HepG2 (cell line): ENCODE measurements at regions not wholly inside any gene's neighbourhood (a gene's known extent, or its start where the extent isn't known, plus 50 kb on each side); places are given as distances from the start of the nearest gene placed in this dataset.

Source experiments
- ATAC-seq: fragments of 200-7000 bp; cut with Tn5 transposase; 3 replicates; pipeline ENCODE4 v1.9.1; 2020; ENCODE audit warnings: mild to moderate bottlenecking, moderate library complexity
- BruUV-seq: library from RNA; stranded (reverse); fragments of 400-500 nt; replicated peaks from 2 replicates; lab custom pipeline; 2021; lab: Mats Ljungman, UMichigan
- CTCF ChIA-PET: fragments of 300-600 bp; formaldehyde crosslinking; extraction: SDS; loops from one replicate; lab custom pipeline; 2021; ENCODE audit warnings: low total read pairs, inconsistent platforms, low intra/inter-chr PET ratio; lab: Yijun Ruan, JAX
- POLR2A ChIA-PET: fragments of 350-600 bp; sonication (Branson Sonifier 250); formaldehyde crosslinking; loops from one replicate; lab custom pipeline; 2020; ENCODE audit warnings: antibody characterized with exemption, inconsistent platforms; lab: Yijun Ruan, JAX
- DNase-seq: peaks from one replicate; pipeline ENCODE4 v3.0.0-alpha.2; 2015; ENCODE audit warnings: low spot score
- FAIRE-seq: peaks from 3 replicates; lab custom pipeline; 2011; peaks lifted over from hg19 to GRCh38; lab: Jason Lieb, UNC
- H2AFZ ChIP-seq: one replicate; pipeline ENCODE4 v1.6.1; 2011; ENCODE audit warnings: low read length, inconsistent platforms
- H3K27ac ChIP-seq: fragments of 300-600 bp; 3 replicates; pipeline ENCODE4 v1.8.0; 2011; ENCODE audit warnings: mixed run types, mild to moderate bottlenecking, mixed read lengths, low read length, inconsistent platforms; ENCODE audit not compliant: insufficient read depth; ENCODE audit errors: extremely low read length
- H3K27me3 ChIP-seq, 2 experiments: fragments of 200-600 bp in 1 of 2; 2 replicates in 1 of 2; 3 replicates in 1 of 2; pipeline versions ENCODE4 v1.6.0 to v1.8.0; 2011; ENCODE audit warnings: low read length in 2 of 2, mild to moderate bottlenecking in 2 of 2, moderate library complexity in 2 of 2, inconsistent platforms in 1 of 2; ENCODE audit not compliant: insufficient read depth in 2 of 2, control insufficient read depth in 1 of 2
- H3K36me3 ChIP-seq, 2 experiments: fragments of 200-600 bp in 1 of 2; replicated peaks in 1 of 2; 2 replicates in 1 of 2; 3 replicates in 1 of 2; pipeline versions ENCODE4 v1.5.1 to v1.8.0; 2011; ENCODE audit warnings: low read length in 2 of 2, inconsistent platforms in 1 of 2; ENCODE audit not compliant: insufficient read depth in 2 of 2, control insufficient read depth in 1 of 2
- H3K4me1 ChIP-seq: 2 replicates; pipeline ENCODE4 v1.5.1; 2012; ENCODE audit warnings: low read length, inconsistent platforms; ENCODE audit not compliant: insufficient read depth
- H3K4me2 ChIP-seq: 2 replicates; pipeline ENCODE4 v1.6.0; 2011; ENCODE audit warnings: low read depth, low read length, inconsistent platforms
- H3K4me3 ChIP-seq, 3 experiments: fragments of 200-600 bp in 1 of 3; sonication (generic), shearing (Covaris generic) in 1 of 3; replicated peaks in 1 of 3; 2 replicates each; pipeline ENCODE4 v1.5.1; 2011 to 2016; ENCODE audit warnings: low read length in 3 of 3, inconsistent platforms in 2 of 3, low read depth in 2 of 3, mild to moderate bottlenecking in 2 of 3, control low read depth in 1 of 3, mixed read lengths in 1 of 3; ENCODE audit not compliant: insufficient read depth in 1 of 3
- H3K79me2 ChIP-seq: one replicate; pipeline ENCODE4 v1.6.1; 2011; ENCODE audit warnings: low read length, inconsistent platforms; ENCODE audit not compliant: insufficient read depth
- H3K9ac ChIP-seq: 2 replicates; pipeline ENCODE4 v1.6.0; 2011; ENCODE audit warnings: mild to moderate bottlenecking, low read depth, low read length, inconsistent platforms; ENCODE audit not compliant: insufficient read depth
- H3K9me3 ChIP-seq: 2 replicates; pipeline ENCODE4 v1.5.1; 2012; ENCODE audit warnings: mild to moderate bottlenecking, low read length
- H4K20me1 ChIP-seq: 2 replicates; pipeline ENCODE4 v1.6.0; 2011; ENCODE audit warnings: inconsistent platforms, mild to moderate bottlenecking, low read length, moderate library complexity; ENCODE audit not compliant: insufficient read depth
- CTCF ChIP-seq: sonication (generic); formaldehyde crosslinking; IDR thresholded peaks from 2 replicates; pipeline ENCODE4 v1.5.0; 2020; ENCODE audit warnings: mild to moderate bottlenecking, missing genetic modification reagents, moderate library complexity
- KDM2A ChIP-seq: sonication (generic); formaldehyde crosslinking; IDR thresholded peaks from 2 replicates; pipeline ENCODE4 v1.4.0; 2020; ENCODE audit warnings: low read depth, missing genetic modification reagents, borderline replicate concordance
- MATR3 ChIP-seq: sonication (generic); formaldehyde crosslinking; IDR thresholded peaks from 2 replicates; pipeline ENCODE4 v1.4.0; 2020; ENCODE audit warnings: missing genetic modification reagents
- MTA1 ChIP-seq: sonication (generic); formaldehyde crosslinking; IDR thresholded peaks from 2 replicates; pipeline ENCODE4 v1.4.0; 2020; ENCODE audit warnings: missing genetic modification reagents, mild to moderate bottlenecking, borderline replicate concordance
- PLRG1 ChIP-seq: fragments of 450-650 bp; conservative IDR thresholded peaks from 2 replicates; pipeline ENCODE4 v1.6.1; 2016
- SALL1 ChIP-seq: sonication (generic); formaldehyde crosslinking; IDR thresholded peaks from 2 replicates; pipeline ENCODE4 v1.8.0; 2022; ENCODE audit warnings: mild to moderate bottlenecking, missing genetic modification reagents
- ZNF569 ChIP-seq: sonication (generic); formaldehyde crosslinking; IDR thresholded peaks from 2 replicates; pipeline ENCODE4 v1.5.0; 2020; ENCODE audit warnings: mild to moderate bottlenecking, missing genetic modification reagents, moderate library complexity, borderline replicate concordance
- ZNF780A ChIP-seq: sonication (generic); formaldehyde crosslinking; IDR thresholded peaks from 2 replicates; pipeline ENCODE4 v1.8.0; 2022; ENCODE audit warnings: mild to moderate bottlenecking, missing genetic modification reagents, moderate library complexity
- WGBS: methylation state at CpG from one replicate; pipeline ENCODE4 v1.1.6; 2017; ENCODE audit warnings: low lambda C conversion rate; 5-methylcytosine and 5-hydroxymethylcytosine counted together
- in situ Hi-C: cut with HindIII; loops from 2 replicates; pipeline ENCODE4 v1.10.0; 2017; ENCODE audit warnings: low pct_unique_long_range_greater_than_20kb; ENCODE audit not compliant: extremely low pct_ligation_motif_present
- intact Hi-C: fragments of 100-400 bp; cut with micrococcal nuclease; formaldehyde crosslinking; loops from one replicate; pipeline ENCODE4 v1.10.0; 2022; ENCODE audit not compliant: unreplicated experiment

GRCh38 chr2:122531290-122532071 is 776.0 kb downstream of the TSN start:
- Histone ChIP-seq H3K27me3 (no peaks in the 10 kb centered on the region), H3K79me2 (no peaks in the 10 kb centered on the region), H4K20me1 (no peaks in the 10 kb centered on the region), H3K27ac (no peak overlapping the region), H2AFZ (no peak overlapping the region), H3K9ac (no peak overlapping the region), H3K4me3 (no peak overlapping the region), H3K4me1 (no peaks in the 10 kb centered on the region), H3K36me3 (no peaks in the 10 kb centered on the region), H3K4me2 (no peak overlapping the region), H3K9me3 (no peaks in the 10 kb centered on the region)
- intact Hi-C loops (no loop called here), in situ Hi-C loops (no loop called here)
- DNase-seq = no peak
- CTCF ChIA-PET = no interaction called here
- 29% methylated on average over 14 of the region's 15 CpGs for WGBS
- TF ChIP-seq CTCF (CRISPR knock-in tag) (peak; percentile 21; the same call in 1 of the 2 replicates), KDM2A (no peak), ZNF569 (CRISPR knock-in tag) (no peak), PLRG1 (no peak), MATR3 (no peak), MTA1 (CRISPR knock-in tag) (no peak), ZNF780A (CRISPR knock-in tag) (no peak), SALL1 (CRISPR knock-in tag) (no peak)
- ATAC-seq = no peak
- BruUV-seq = no TSS peak
- no peak for FAIRE-seq
- POLR2A ChIA-PET = no interaction called here
